Heart right ventricle (tissue), 16 donors: ENCODE measurements at regions not wholly inside any gene's neighbourhood (a gene's known extent, or its start where the extent isn't known, plus 50 kb on each side); places are given as distances from the start of the nearest gene placed in this dataset.

Experiments
- ATAC-seq, 8 donors: fragments of 200-7000 bp; cut with Tn5 transposase; one replicate each; pipeline ENCODE4 v1.9.1; 2020; ENCODE audit warnings: mild to moderate bottlenecking in 8 of 8, moderate library complexity in 8 of 8, moderate number of reproducible peaks in 1 of 8
- DNase-seq, 2 donors: peaks; one replicate each; pipeline ENCODE4 v3.0.0-alpha.2; 2020
- H3K27ac ChIP-seq, 10 donors: fragments of 200-600 bp; sonication (generic) in 2 of 10; one replicate each; pipeline versions ENCODE4 v1.5.0 to v1.8.0; 2020 to 2022; ENCODE audit warnings: mild to moderate bottlenecking in 3 of 10
- H3K27me3 ChIP-seq, 7 donors: fragments of 200-600 bp; one replicate each; pipeline ENCODE4 v1.8.0; 2021 to 2022; ENCODE audit warnings: mild to moderate bottlenecking in 2 of 7
- H3K36me3 ChIP-seq, 9 donors: fragments of 200-600 bp; sonication (generic) in 1 of 9; one replicate each; pipeline versions ENCODE4 v1.5.0 to v1.8.0; 2020 to 2022; ENCODE audit warnings: mild to moderate bottlenecking in 2 of 9
- H3K4me1 ChIP-seq, 9 donors: fragments of 200-600 bp; sonication (generic) in 1 of 9; one replicate each; pipeline versions ENCODE4 v1.5.0 to v1.8.0; 2020 to 2022; ENCODE audit warnings: mild to moderate bottlenecking in 4 of 9
- H3K4me3 ChIP-seq, 10 donors: fragments of 200-600 bp; sonication (generic) in 2 of 10; one replicate each; pipeline versions ENCODE4 v1.5.0 to v1.8.0; 2020 to 2022; ENCODE audit warnings: mild to moderate bottlenecking in 7 of 10, moderate library complexity in 2 of 10
- H3K9me3 ChIP-seq, 11 donors: fragments of 200-600 bp in 10 of 11; sonication (generic) in 2 of 11; one replicate each; pipeline versions ENCODE4 v1.5.0 to v1.8.0; 2013 to 2022; ENCODE audit warnings: mild to moderate bottlenecking in 2 of 11, control low read depth in 1 of 11, moderate library complexity in 1 of 11
- CTCF ChIP-seq, 9 donors: fragments of 200-600 bp; sonication (generic) in 2 of 9; IDR thresholded peaks; one replicate each; pipeline versions ENCODE4 v1.5.0 to v1.8.0; 2021 to 2022; ENCODE audit warnings: antibody characterized with exemption in 9 of 9, mild to moderate bottlenecking in 5 of 9, moderate library complexity in 1 of 9
- WGBS, 2 donors: extraction: QIAGEN DNeasy Blood & Tissue Kit; methylation state at CpG; one replicate each; pipeline ENCODE4 v1.1.7; 2013; ENCODE audit warnings: inconsistent platforms in 1 of 2; 5-methylcytosine and 5-hydroxymethylcytosine counted together
- intact Hi-C, 10 donors: fragments of 100-400 bp; cut with DNase I; formaldehyde crosslinking; loops; one replicate each; pipeline versions ENCODE4 v1.11.1 to v1.14.2; 2022
- donor health status: Arrhythmogenic right ventricular cardiomyopathy.
- donor health status: ischemic (EF 13 %, LVEDD 7.1; RV severe dilation, severe dysfunction).
- donor health status: healthy with polysubstance abuse.
- donor health status: DM: no; HTN: yes; CAD: no.
- donor health status: DM: no; HTN: no; CAD: no.
- donor health status: ischemic (EF 25% LVEDD 6.9; RV normal size, moderate dysfunction).
- donor health status: ischemic (EF 25% LVEDD 5.7; RV mildly dilated, moderate dysfunction).
- donor health status: healthy.
- donor health status: DM: yes; HTN: yes; CAD: no.
- donor health status: Ischemic cardiomyopathy.
- donor health status: ischemic (EF 35%, LVEDD 5.7; RV mildly dilated, moderate dysfunction).
- donor health status: nonischemic (EF 11% LVEDD 7.7; RV severe dilation, severe dysfunction).
- donor health status: DM: yes; HTN: yes; CAD: no.
- donor health status: PGD.
- donor health status: ischemic (EF 29% LVEDD 5.4; RV normal size, mild dysfunction).
- donor health status: nonischemic (EF 23%, LVEDD 6.1; RV moderate dilation, normal function).

DNA sequence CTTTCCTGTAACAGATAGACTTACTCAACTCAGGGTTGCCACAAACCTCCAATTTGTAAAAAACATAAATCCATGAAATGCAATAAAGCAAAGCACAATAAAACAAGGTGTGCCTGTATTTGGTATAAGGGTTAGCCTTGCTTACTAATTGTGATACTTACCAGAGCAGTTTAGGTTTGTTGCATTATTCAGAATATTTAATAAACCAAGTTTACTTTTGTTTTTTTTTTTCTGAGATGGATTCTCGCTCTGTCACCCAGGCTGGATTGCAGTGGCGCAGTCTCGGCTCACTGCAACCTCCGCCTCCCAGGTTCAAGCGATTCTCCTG is 79.6 kb downstream of the SEC61G start:
- intact Hi-C loops, result no loop called here
- no peak for DNase-seq
- Histone ChIP-seq H3K4me1 (no peaks in the 10 kb centered on the region), H3K4me3 (no peak overlapping the region), H3K9me3 (no peaks in the 10 kb centered on the region), H3K36me3 (no peaks in the 10 kb centered on the region), H3K27ac (no peak overlapping the region), H3K27me3 (peaks cover 0 to 6% (median 0%) of the 10 kb centered on the region in 7 donors)
- TF ChIP-seq CTCF (IDR thresholded peaks at IDR 0.05), result no peak
- 92 to 95% methylated on average over 5 of the region's 5 CpGs for WGBS, 2 donors
- ATAC-seq, result no peak

- no peak overlapping the region for H3K4me3 ChIP-seq
- no peaks in the 10 kb centered on the region for H3K4me1 ChIP-seq
- ATAC-seq (no peak), DNase-seq (no peak)
- H3K27ac ChIP-seq, result no peak overlapping the region
- 82 to 86% methylated on average over 6 of the region's 6 CpGs for WGBS, 2 donors
- H3K9me3 ChIP-seq, result no peaks in the 10 kb centered on the region
- intact Hi-C loops, result no loop called here
- no peak for TF ChIP-seq CTCF (IDR thresholded peaks at IDR 0.05)
- no peaks in the 10 kb centered on the region for H3K36me3 ChIP-seq
- peaks cover 0 to 6% (median 0%) of the 10 kb centered on the region in 7 donors for H3K27me3 ChIP-seq
Measured at GRCh38 chr7:54678763-54679489, 80.1 kb downstream of the SEC61G start.

DNA sequence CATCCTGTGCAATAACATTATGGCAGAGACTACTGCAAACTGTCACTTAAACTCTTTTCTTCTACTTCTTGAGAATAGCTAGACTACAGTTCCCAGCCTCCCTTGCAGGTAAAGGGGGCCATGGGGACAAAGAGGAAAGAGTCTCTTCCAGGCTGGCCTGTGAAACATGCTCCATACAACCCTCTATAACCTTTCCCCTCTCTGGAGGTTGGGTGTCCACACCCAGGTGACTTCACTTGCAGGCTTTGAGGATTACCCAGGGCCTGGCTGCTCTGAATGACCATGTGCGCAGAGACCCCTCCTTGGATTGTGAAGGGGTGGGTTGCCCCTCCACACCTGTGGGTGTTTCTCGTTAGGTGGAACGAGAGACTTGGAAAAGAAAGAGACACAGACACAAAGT is 84.1 kb downstream of the SEC61G start:
- no peak for DNase-seq
- Histone ChIP-seq H3K9me3 (no peaks in the 10 kb centered on the region), H3K36me3 (no peaks in the 10 kb centered on the region), H3K4me3 (no peak overlapping the region), H3K27me3 (peaks cover 0 to 17% (median 0%) of the 10 kb centered on the region in 7 donors), H3K27ac (no peak overlapping the region), H3K4me1 (no peaks in the 10 kb centered on the region)
- WGBS, 2 donors, result 91 to 92% methylated on average over 3 of the region's 3 CpGs
- no peak for TF ChIP-seq CTCF (IDR thresholded peaks at IDR 0.05)
- no peak for ATAC-seq
- intact Hi-C loops, result no loop called here

DNA sequence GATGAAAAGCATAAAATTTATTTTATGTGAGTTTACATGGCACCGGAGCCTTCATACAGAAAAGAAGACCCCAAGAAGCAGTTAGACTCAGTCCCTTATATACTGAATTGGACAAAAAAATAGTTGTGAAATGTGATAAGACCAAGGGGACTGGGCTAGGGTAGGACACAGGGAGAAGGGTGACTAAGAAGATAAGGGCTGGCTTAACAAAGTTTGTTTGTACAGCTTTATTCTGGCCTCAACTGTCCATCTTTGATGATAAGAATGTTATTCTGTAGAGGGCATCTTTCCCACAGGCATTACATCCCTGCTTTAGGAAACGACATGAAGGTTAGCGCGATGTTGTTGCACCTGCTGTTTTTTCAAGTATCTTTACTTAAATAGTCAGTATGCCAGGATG is 86.5 kb downstream of the SEC61G start:
- Histone ChIP-seq H3K36me3 (no peaks in the 10 kb centered on the region), H3K27ac (no peak overlapping the region), H3K4me3 (no peak overlapping the region), H3K4me1 (no peaks in the 10 kb centered on the region), H3K27me3 (peaks cover 0 to 17% (median 0%) of the 10 kb centered on the region in 7 donors), H3K9me3 (no peaks in the 10 kb centered on the region)
- TF ChIP-seq CTCF (IDR thresholded peaks at IDR 0.05), result no peak
- intact Hi-C loops, result no loop called here
- 66 to 68% methylated on average over 4 of the region's 4 CpGs for WGBS, 2 donors
- no peak for DNase-seq
- ATAC-seq, result no peak
